SK-N-SH (cell line): ENCODE measurements at regions not wholly inside any gene's neighbourhood (a gene's known extent, or its start where the extent isn't known, plus 50 kb on each side); places are given as distances from the start of the nearest gene placed in this dataset.

Source experiments
- CTCF ChIA-PET: fragments of 300-600, 350-600 bp; formaldehyde crosslinking; extraction: SDS; loops from one replicate; lab custom pipeline; 2021; lab: Yijun Ruan, JAX
- POLR2A ChIA-PET: fragments of 350-600 bp; sonication (Branson Sonifier 250); formaldehyde crosslinking; extraction: SDS; loops from one replicate; lab custom pipeline; 2020; ENCODE audit warnings: antibody characterized with exemption, inconsistent platforms; lab: Yijun Ruan, JAX
- DNase-seq: peaks from one replicate; pipeline ENCODE4 v3.0.0; 2012
- H2AFZ ChIP-seq: fragments of 200-600 bp; sonication (generic); 2 replicates; pipeline ENCODE4 v1.8.1; 2016; ENCODE audit warnings: antibody characterized with exemption, mild to moderate bottlenecking, low read depth
- H3F3A ChIP-seq: fragments of 200-600 bp; sonication (generic); replicated peaks from 2 replicates; pipeline ENCODE3; 2016; ENCODE audit warnings: antibody characterized with exemption, mild to moderate bottlenecking; ENCODE audit not compliant: insufficient read depth
- H3K27ac ChIP-seq, 2 experiments: fragments of 200-500 bp in 1 of 2; fragments of 200-600 bp in 1 of 2; sonication (Bioruptor generic) in 1 of 2; sonication (generic), shearing (Covaris generic) in 1 of 2; 2 replicates each; pipeline versions ENCODE4 v1.5.1 to v1.6.1; 2014 to 2016; ENCODE audit warnings: low read depth in 2 of 2, inconsistent platforms in 1 of 2, low read length in 1 of 2, mild to moderate bottlenecking in 1 of 2, mixed read lengths in 1 of 2
- H3K27me3 ChIP-seq: fragments of 200-600 bp; sonication (generic), shearing (Covaris generic); 2 replicates; pipeline ENCODE4 v1.6.1; 2016; ENCODE audit warnings: mixed run types; ENCODE audit not compliant: insufficient read depth
- H3K36me3 ChIP-seq, 2 experiments: fragments of 200-500 bp in 1 of 2; fragments of 200-600 bp in 1 of 2; sonication (Bioruptor generic) in 1 of 2; sonication (generic) in 1 of 2; replicated peaks in 1 of 2; 2 replicates each; pipeline versions ENCODE3 to v1.5.1; 2014 to 2016; ENCODE audit warnings: low read length in 1 of 2, mild to moderate bottlenecking in 1 of 2; ENCODE audit not compliant: insufficient read depth in 2 of 2, control insufficient read depth in 1 of 2
- H3K4me1 ChIP-seq, 2 experiments: fragments of 200-500 bp in 1 of 2; fragments of 200-600 bp in 1 of 2; sonication (Bioruptor generic) in 1 of 2; sonication (generic), shearing (Covaris generic) in 1 of 2; 2 replicates each; pipeline versions ENCODE4 v1.5.1 to v1.6.1; 2014 to 2016; ENCODE audit warnings: low read depth in 1 of 2, low read length in 1 of 2, mixed run types in 1 of 2; ENCODE audit not compliant: insufficient read depth in 2 of 2, control insufficient read depth in 1 of 2
- H3K4me2 ChIP-seq: fragments of 200-600 bp; sonication (generic), shearing (Covaris generic); 2 replicates; pipeline ENCODE4 v1.6.1; 2017; ENCODE audit warnings: mixed run types
- H3K4me3 ChIP-seq, 2 experiments: fragments of 200-500 bp in 1 of 2; fragments of 200-600 bp in 1 of 2; sonication (Bioruptor generic) in 1 of 2; sonication (generic), shearing (Covaris generic) in 1 of 2; 2 replicates each; pipeline versions ENCODE4 v1.5.1 to v1.8.1; 2014 to 2016; ENCODE audit warnings: low read depth in 2 of 2, inconsistent platforms in 1 of 2, low read length in 1 of 2, mild to moderate bottlenecking in 1 of 2, mixed read lengths in 1 of 2, moderate library complexity in 1 of 2
- H3K79me2 ChIP-seq: fragments of 200-600 bp; sonication (generic); 2 replicates; pipeline ENCODE4 v1.8.1; 2017; ENCODE audit warnings: mild to moderate bottlenecking; ENCODE audit not compliant: insufficient read depth
- H3K9ac ChIP-seq: fragments of 200-600 bp; sonication (generic); 2 replicates; pipeline ENCODE4 v1.6.1; 2017; ENCODE audit warnings: mixed run types
- H3K9me2 ChIP-seq: fragments of 200-600 bp; sonication (generic); 2 replicates; pipeline ENCODE4 v1.6.1; 2017; ENCODE audit warnings: mixed run types
- H3K9me3 ChIP-seq: fragments of 200-600 bp; sonication (generic); 2 replicates; pipeline ENCODE4 v1.6.1; 2017; ENCODE audit warnings: mixed run types, mild to moderate bottlenecking, moderate library complexity
- H4K20me1 ChIP-seq: fragments of 200-600 bp; sonication (generic); 2 replicates; pipeline ENCODE4 v1.6.1; 2017; ENCODE audit warnings: mild to moderate bottlenecking, mixed run types; ENCODE audit not compliant: insufficient read depth
- CTCF ChIP-seq: fragments of 200-600 bp; sonication (generic); IDR thresholded peaks from 2 replicates; pipeline ENCODE4 v1.6.1; 2017; ENCODE audit warnings: antibody characterized with exemption, mild to moderate bottlenecking, moderate library complexity
- ELF1 ChIP-seq: IDR thresholded peaks from 2 replicates; pipeline ENCODE4 v1.4.0; 2012
- EZH2phosphoT487 ChIP-seq: fragments of 200-600 bp; sonication (generic); IDR thresholded peaks from 2 replicates; pipeline ENCODE4 v1.6.1; 2017; ENCODE audit warnings: low read depth, mixed run types, mild to moderate bottlenecking, antibody characterized with exemption, moderate library complexity, borderline replicate concordance
- FOXM1 ChIP-seq: IDR thresholded peaks from 2 replicates; pipeline ENCODE4 v1.4.0; 2012; ENCODE audit warnings: low read depth, mild to moderate bottlenecking
- GATA2 ChIP-seq: sonication (generic); formaldehyde crosslinking; IDR thresholded peaks from 2 replicates; pipeline ENCODE4 v1.5.0; 2020; ENCODE audit warnings: mild to moderate bottlenecking, missing genetic modification reagents
- IRF3 ChIP-seq: fragments of 150-350 bp; IDR thresholded peaks from 2 replicates; pipeline ENCODE4 v1.6.1; 2016; ENCODE audit warnings: mild to moderate bottlenecking, low read depth, low read length
- JUND ChIP-seq: IDR thresholded peaks from 2 replicates; pipeline ENCODE4 v1.4.0; 2012
- MEF2A ChIP-seq: IDR thresholded peaks from 2 replicates; pipeline ENCODE4 v1.4.0; 2012; ENCODE audit warnings: low read depth, borderline replicate concordance
- MXI1 ChIP-seq: IDR thresholded peaks from 2 replicates; pipeline ENCODE4 v1.6.1; 2012; ENCODE audit warnings: mild to moderate bottlenecking, low read depth, low read length, improper control_type of control experiment
- NFIC ChIP-seq: IDR thresholded peaks from 2 replicates; pipeline ENCODE4 v1.4.0; 2012; ENCODE audit warnings: borderline replicate concordance
- RAD21 ChIP-seq: IDR thresholded peaks from 2 replicates; pipeline ENCODE4 v1.6.1; 2012; ENCODE audit warnings: mild to moderate bottlenecking, low read length
- RCOR1 ChIP-seq: fragments of 150-350 bp; IDR thresholded peaks from 2 replicates; pipeline ENCODE4 v1.6.1; 2017; ENCODE audit warnings: antibody characterized with exemption, low read length
- REST ChIP-seq: IDR thresholded peaks from 2 replicates; pipeline ENCODE4 v1.6.1; 2012; ENCODE audit warnings: mild to moderate bottlenecking, low read depth, low read length, moderate library complexity
- RFX5 ChIP-seq: IDR thresholded peaks from 2 replicates; pipeline ENCODE4 v1.6.1; 2012; ENCODE audit warnings: mild to moderate bottlenecking, improper control_type of control experiment, low read length
- RXRA ChIP-seq: IDR thresholded peaks from 2 replicates; pipeline ENCODE4 v1.4.0; 2012; ENCODE audit warnings: low read depth, mild to moderate bottlenecking, borderline replicate concordance
- SIN3A ChIP-seq: IDR thresholded peaks from 2 replicates; pipeline ENCODE4 v1.6.1; 2012; ENCODE audit warnings: low read depth, mild to moderate bottlenecking, low read length, moderate library complexity, borderline replicate concordance
- SMC3 ChIP-seq: IDR thresholded peaks from 2 replicates; pipeline ENCODE4 v1.6.1; 2012; ENCODE audit warnings: low read depth, low read length, improper control_type of control experiment
- TAF1 ChIP-seq: IDR thresholded peaks from 2 replicates; pipeline ENCODE4 v1.6.1; 2012; ENCODE audit warnings: low read depth, mild to moderate bottlenecking, low read length, moderate library complexity, borderline replicate concordance
- USF1 ChIP-seq: IDR thresholded peaks from 2 replicates; pipeline ENCODE4 v1.4.0; 2012; ENCODE audit warnings: low read depth, borderline replicate concordance
- USF2 ChIP-seq: fragments of 150-350 bp; IDR thresholded peaks from 2 replicates; pipeline ENCODE4 v1.6.1; 2017; ENCODE audit warnings: antibody characterized with exemption, low read length, low read depth, borderline replicate concordance
- YY1 ChIP-seq: IDR thresholded peaks from 2 replicates; pipeline ENCODE4 v1.4.0; 2012; ENCODE audit warnings: low read depth, mild to moderate bottlenecking
- WGBS: methylation state at CpG from one replicate; pipeline ENCODE4 v1.1.6; 2017; ENCODE audit warnings: low lambda C conversion rate; 5-methylcytosine and 5-hydroxymethylcytosine counted together

GRCh38 chr11:81218440-81218839 is 1515.2 kb downstream of the FAM181B start:
- Histone ChIP-seq H3K79me2 (no peaks in the 10 kb centered on the region), H3K27me3 (no peaks in the 10 kb centered on the region), H3K9me3 (no peaks in the 10 kb centered on the region), H3F3A (no peaks in the 10 kb centered on the region), H2AFZ (no peak overlapping the region), H3K4me2 (no peak overlapping the region), H4K20me1 (no peaks in the 10 kb centered on the region), H3K4me1 (no peaks in the 10 kb centered on the region), H3K36me3 (no peaks in the 10 kb centered on the region), H3K9ac (no peak overlapping the region), H3K27ac (no peak overlapping the region), H3K4me3 (no peak overlapping the region), H3K9me2 (no peaks in the 10 kb centered on the region)
- no peak for TF ChIP-seq REST
- TF ChIP-seq JUND, result no peak
- TF ChIP-seq IRF3, result no peak
- TF ChIP-seq EZH2phosphoT487, result no peak
- TF ChIP-seq YY1, result no peak
- no peak for TF ChIP-seq RAD21
- no peak for TF ChIP-seq TAF1
- WGBS, result 65% methylated on average over 4 of the region's 4 CpGs
- POLR2A ChIA-PET, result no interaction called here
- CTCF ChIA-PET, result no interaction called here
- DNase-seq, result no peak

- H3K9me3 ChIP-seq, result no peaks in the 10 kb centered on the region
- H3K27ac ChIP-seq, result no peak overlapping the region
- H3K36me3 ChIP-seq, result no peaks in the 10 kb centered on the region
- DNase-seq, result no peak
- 7% methylated on average over 4 of the region's 4 CpGs for WGBS
- no peaks in the 10 kb centered on the region for H3K27me3 ChIP-seq
- H3K4me3 ChIP-seq, result no peak overlapping the region
- no peaks in the 10 kb centered on the region for H3K9me2 ChIP-seq
- H3K4me2 ChIP-seq, result no peak overlapping the region
- H3K4me1 ChIP-seq, result no peaks in the 10 kb centered on the region
- no peak for TF ChIP-seq YY1
- no peak for TF ChIP-seq USF2
- no peak for TF ChIP-seq RCOR1
- no peak for TF ChIP-seq USF1
- no peak for TF ChIP-seq CTCF
- no peak for TF ChIP-seq NFIC
- no peak for TF ChIP-seq SMC3
- TF ChIP-seq RXRA, result no peak
- no peak for TF ChIP-seq RAD21
- TF ChIP-seq MEF2A, result no peak
- no peak for TF ChIP-seq ELF1
- no peak for TF ChIP-seq MXI1
- TF ChIP-seq FOXM1, result no peak
- TF ChIP-seq SIN3A, result no peak
- TF ChIP-seq GATA2, result no peak
- TF ChIP-seq RFX5, result no peak
- H4K20me1 ChIP-seq, result no peaks in the 10 kb centered on the region
- no peaks in the 10 kb centered on the region for H3K79me2 ChIP-seq
- POLR2A ChIA-PET, result no interaction called here
- CTCF ChIA-PET, result no interaction called here
- H2AFZ ChIP-seq, result no peak overlapping the region
- no peak overlapping the region for H3K9ac ChIP-seq
- H3F3A ChIP-seq, result no peaks in the 10 kb centered on the region
Observed at GRCh38 chr11:81211050-81211449, 1522.6 kb downstream of the FAM181B start.
